Activated CD8-positive, alpha-beta T cell treated with anti-CD3 and anti-CD28 coated beads for 36 hours (primary cell): ENCODE measurements at regions not wholly inside any gene's neighbourhood (a gene's known extent, or its start where the extent isn't known, plus 50 kb on each side); places are given as distances from the start of the nearest gene placed in this dataset.

ENCODE experiments used
- ATAC-seq: fragments of 200-7000 bp; cut with Tn5 transposase; one replicate; pipeline ENCODE4 v1.10.0; 2021; ENCODE audit warnings: mild to moderate bottlenecking, moderate library complexity
- CTCF ChIA-PET: fragments of 350-600 bp; sonication (Branson Sonifier 250); formaldehyde crosslinking; loops from one replicate; lab custom pipeline; 2021; ENCODE audit warnings: antibody characterized with exemption; lab: Charles Lee
- POLR2A ChIA-PET: fragments of 350-600 bp; sonication (Branson Sonifier 250); formaldehyde crosslinking; loops from one replicate; lab custom pipeline; 2021; ENCODE audit warnings: antibody characterized with exemption; lab: Charles Lee
- DNase-seq: peaks from one replicate; pipeline ENCODE4 v3.0.0-alpha.2; 2020
- H3K27ac Mint-ChIP-seq: one replicate; pipeline ENCODE4 v1.8.0; 2021; ENCODE audit warnings: mild to moderate bottlenecking, mixed read lengths
- H3K27me3 Mint-ChIP-seq: one replicate; pipeline ENCODE4 v1.8.0; 2021; ENCODE audit warnings: mixed read lengths
- H3K36me3 Mint-ChIP-seq: one replicate; pipeline ENCODE4 v1.8.0; 2021; ENCODE audit warnings: low read depth, mixed read lengths
- H3K4me1 Mint-ChIP-seq: one replicate; pipeline ENCODE4 v1.8.0; 2021; ENCODE audit warnings: low read depth, mixed read lengths
- H3K4me3 Mint-ChIP-seq: one replicate; pipeline ENCODE4 v1.8.0; 2021; ENCODE audit warnings: mild to moderate bottlenecking, moderate library complexity, mixed read lengths
- H3K9me3 Mint-ChIP-seq: one replicate; pipeline ENCODE4 v1.8.0; 2021; ENCODE audit warnings: mixed read lengths
- CTCF ChIP-seq: fragments of 200-600 bp; IDR thresholded peaks from one replicate; pipeline ENCODE4 v1.8.0; 2022; ENCODE audit warnings: antibody characterized with exemption, mild to moderate bottlenecking
- intact Hi-C: fragments of 100-400 bp; cut with micrococcal nuclease; formaldehyde crosslinking; loops from one replicate; pipeline ENCODE4 v1.10.0; 2022

GRCh38 chr9:107637421-107638420, 148.2 kb upstream of the KLF4 start:
- H3K27me3 Mint-ChIP-seq: peaks cover 46% of the 10 kb centered on the region
- TF ChIP-seq CTCF: no peak
- POLR2A ChIA-PET: no interaction called here
- DNase-seq: no peak
- H3K36me3 Mint-ChIP-seq: no peaks in the 10 kb centered on the region
- intact Hi-C loops: no loop called here
- CTCF ChIA-PET: no interaction called here
- ATAC-seq: no peak
- H3K27ac Mint-ChIP-seq: no peak overlapping the region
- peaks cover 3% of the 10 kb centered on the region for H3K4me1 Mint-ChIP-seq
- H3K4me3 Mint-ChIP-seq: peak overlapping the region; percentile 19
- H3K9me3 Mint-ChIP-seq: no peaks in the 10 kb centered on the region

- ChIA-PET POLR2A (no interaction called here), CTCF (no interaction called here)
- Mint-ChIP-seq H3K27me3 (peaks cover 46% of the 10 kb centered on the region), H3K4me1 (peaks cover 3% of the 10 kb centered on the region), H3K4me3 (no peak overlapping the region), H3K36me3 (no peaks in the 10 kb centered on the region), H3K27ac (no peak overlapping the region), H3K9me3 (no peaks in the 10 kb centered on the region)
- no peak for ATAC-seq
- DNase-seq: no peak
- intact Hi-C loops: no loop called here
- TF ChIP-seq CTCF: no peak
These were observed 147.2 kb upstream of the KLF4 start for GRCh38 chr9:107636571-107637381.

GRCh38 chr9:107635803-107636174, 146.2 kb upstream of the KLF4 start:
- Mint-ChIP-seq H3K9me3 (no peaks in the 10 kb centered on the region), H3K4me1 (peaks cover 3% of the 10 kb centered on the region), H3K4me3 (no peak overlapping the region), H3K36me3 (no peaks in the 10 kb centered on the region), H3K27me3 (peaks cover 45% of the 10 kb centered on the region), H3K27ac (no peak overlapping the region)
- POLR2A ChIA-PET: no interaction called here
- CTCF ChIA-PET: no interaction called here
- no peak for TF ChIP-seq CTCF
- no peak for DNase-seq
- intact Hi-C loops: no loop called here
- no peak for ATAC-seq

GRCh38 chr9:107635101-107635802, 145.7 kb upstream of the KLF4 start:
- CTCF ChIA-PET: no interaction called here
- intact Hi-C loops: no loop called here
- TF ChIP-seq CTCF: no peak
- Mint-ChIP-seq H3K36me3 (no peaks in the 10 kb centered on the region), H3K27me3 (peaks cover 40% of the 10 kb centered on the region), H3K4me1 (peaks cover 3% of the 10 kb centered on the region), H3K4me3 (no peak overlapping the region), H3K27ac (no peak overlapping the region), H3K9me3 (no peaks in the 10 kb centered on the region)
- ATAC-seq (no peak), DNase-seq (no peak)
- POLR2A ChIA-PET: no interaction called here
